Right atrium auricular region (tissue), 2 donors: ENCODE measurements at regions not wholly inside any gene's neighbourhood (a gene's known extent, or its start where the extent isn't known, plus 50 kb on each side); places are given as distances from the start of the nearest gene placed in this dataset.

Experiments used
- DNase-seq: peaks from one replicate; pipeline ENCODE4 v3.0.0-alpha.2; 2019; ENCODE audit warnings: low spot score
- H3K27ac ChIP-seq, 2 donors: fragments of 200-600 bp; sonication (generic); 1 replicate in 1 of 2; 2 replicates in 1 of 2; pipeline ENCODE4 v1.5.1; 2016 to 2019
- H3K27me3 ChIP-seq, 2 donors: fragments of 200-600 bp; sonication (generic); one replicate each; pipeline versions ENCODE4 v1.5.1 to v1.6.0; 2017 to 2019
- H3K36me3 ChIP-seq: fragments of 200-600 bp; sonication (generic); one replicate; pipeline ENCODE4 v1.5.1; 2016
- H3K4me1 ChIP-seq, 2 donors: fragments of 200-600 bp; sonication (generic); one replicate each; pipeline versions ENCODE4 v1.5.1 to v1.6.0; 2017 to 2019
- H3K4me3 ChIP-seq, 2 donors: fragments of 200-600 bp; sonication (generic); 1 replicate in 1 of 2; 2 replicates in 1 of 2; pipeline ENCODE4 v1.5.1; 2017 to 2019; ENCODE audit warnings: mild to moderate bottlenecking in 1 of 2, moderate library complexity in 1 of 2
- H3K9me3 ChIP-seq, 2 donors: fragments of 200-600 bp; sonication (generic); one replicate each; pipeline ENCODE4 v1.5.1; 2019
- CTCF ChIP-seq, 2 donors: fragments of 200-600 bp; sonication (generic); IDR thresholded peaks; one replicate each; pipeline ENCODE4 v1.5.1; 2019; ENCODE audit warnings: antibody characterized with exemption in 2 of 2

DNA sequence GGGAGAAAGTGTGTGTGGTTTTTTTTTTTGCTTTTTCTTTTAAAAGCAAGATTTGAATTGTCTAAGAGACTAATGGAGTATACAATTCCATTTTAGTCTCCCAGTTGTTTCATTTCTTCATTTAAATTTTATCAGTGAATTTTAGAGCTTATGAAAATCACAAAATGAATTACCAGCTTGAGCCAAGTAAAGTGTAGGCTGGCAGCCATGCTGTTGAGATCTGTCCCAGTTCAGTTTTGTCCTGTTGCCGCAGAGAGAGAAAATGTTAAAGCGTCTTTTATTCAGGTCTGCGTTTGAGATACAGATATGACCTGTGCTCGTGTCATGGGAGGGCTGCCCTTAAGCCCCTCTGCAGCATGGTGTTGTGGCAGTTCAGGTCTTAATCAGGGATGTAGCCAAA lies 256.5 kb downstream of the IPO8 start:
- H3K36me3 ChIP-seq = no peaks in the 10 kb centered on the region
- H3K27ac ChIP-seq = no peak overlapping the region
- no peaks in the 10 kb centered on the region for H3K9me3 ChIP-seq
- H3K4me1 ChIP-seq = peaks cover 0 to 23% of the 10 kb centered on the region in 2 donors
- DNase-seq = no peak
- H3K27me3 ChIP-seq = no peaks in the 10 kb centered on the region
- no peak overlapping the region for H3K4me3 ChIP-seq
- no peak for TF ChIP-seq CTCF (IDR thresholded peaks at IDR 0.05)

DNA sequence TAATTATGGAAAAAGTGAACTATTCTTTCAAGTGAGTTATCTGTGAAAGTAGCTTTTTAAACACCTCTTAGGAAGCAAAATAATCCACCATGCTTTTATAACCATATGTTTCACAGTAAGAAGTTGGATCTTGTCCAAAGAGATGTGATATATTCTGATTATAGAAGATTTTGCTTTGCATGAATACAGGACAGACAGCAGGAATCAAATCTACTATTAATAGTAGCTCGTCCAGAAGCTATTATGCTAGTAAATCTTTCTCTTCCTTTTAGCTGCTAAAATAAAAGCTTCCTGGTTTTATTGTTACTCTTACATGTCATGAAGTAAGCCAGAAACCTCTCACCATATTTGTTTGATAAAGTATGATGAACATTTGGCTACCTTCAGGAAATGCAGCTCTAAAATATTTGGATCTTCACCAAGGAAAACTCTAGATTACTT lies 257.0 kb downstream of the IPO8 start:
- Histone ChIP-seq H3K4me3 (no peak overlapping the region), H3K4me1 (peaks cover 0 to 22% of the 10 kb centered on the region in 2 donors), H3K36me3 (no peaks in the 10 kb centered on the region), H3K27ac (peak overlapping the region in 1 of 2 donors; percentile 25), H3K9me3 (no peaks in the 10 kb centered on the region), H3K27me3 (no peaks in the 10 kb centered on the region)
- no peak for DNase-seq
- no peak for TF ChIP-seq CTCF (IDR thresholded peaks at IDR 0.05)

- H3K9me3 ChIP-seq = no peaks in the 10 kb centered on the region
- DNase-seq = no peak
- no peak overlapping the region for H3K4me3 ChIP-seq
- no peaks in the 10 kb centered on the region for H3K27me3 ChIP-seq
- no peak for TF ChIP-seq CTCF (IDR thresholded peaks at IDR 0.05)
- H3K27ac ChIP-seq = no peak overlapping the region
- peaks cover 0 to 17% of the 10 kb centered on the region in 2 donors for H3K4me1 ChIP-seq
- H3K36me3 ChIP-seq = no peaks in the 10 kb centered on the region
Observed at GRCh38 chr12:30437616-30438015, 258.1 kb downstream of the IPO8 start.

GRCh38 chr12:30437044-30437443 lies 258.6 kb downstream of the IPO8 start:
- Histone ChIP-seq H3K27ac (no peak overlapping the region), H3K4me3 (no peak overlapping the region), H3K36me3 (no peaks in the 10 kb centered on the region), H3K9me3 (no peaks in the 10 kb centered on the region), H3K27me3 (no peaks in the 10 kb centered on the region), H3K4me1 (peaks cover 0 to 17% of the 10 kb centered on the region in 2 donors)
- DNase-seq = no peak
- no peak for TF ChIP-seq CTCF (IDR thresholded peaks at IDR 0.05)

GRCh38 chr12:30428098-30428497 lies 267.6 kb downstream of the IPO8 start:
- no peaks in the 10 kb centered on the region for H3K9me3 ChIP-seq
- H3K27me3 ChIP-seq = no peaks in the 10 kb centered on the region
- no peak for TF ChIP-seq CTCF (IDR thresholded peaks at IDR 0.05)
- H3K27ac ChIP-seq = no peak overlapping the region
- no peak overlapping the region for H3K4me3 ChIP-seq
- H3K4me1 ChIP-seq = no peaks in the 10 kb centered on the region
- no peaks in the 10 kb centered on the region for H3K36me3 ChIP-seq
- no peak for DNase-seq

GRCh38 chr12:30427555-30427954 lies 268.1 kb downstream of the IPO8 start:
- no peak for TF ChIP-seq CTCF (IDR thresholded peaks at IDR 0.05)
- Histone ChIP-seq H3K27ac (no peak overlapping the region), H3K4me1 (no peaks in the 10 kb centered on the region), H3K27me3 (no peaks in the 10 kb centered on the region), H3K4me3 (no peak overlapping the region), H3K36me3 (no peaks in the 10 kb centered on the region), H3K9me3 (no peaks in the 10 kb centered on the region)
- no peak for DNase-seq
